DMS79 treated with DMSO at 0.1 percent for 48 hours (cell line): ENCODE measurements at regions not wholly inside any gene's neighbourhood (a gene's known extent, or its start where the extent isn't known, plus 50 kb on each side); places are given as distances from the start of the nearest gene placed in this dataset.
"Not testable (repeated sequence)": the region's sequence is repeated elsewhere in the genome, so short reads cannot be mapped to it uniquely, and the experiment has no call there.

Source experiments
- DNase-seq: peaks from one replicate; lab custom pipeline; 2025; lab: John Stamatoyannopoulos, UW

DNA sequence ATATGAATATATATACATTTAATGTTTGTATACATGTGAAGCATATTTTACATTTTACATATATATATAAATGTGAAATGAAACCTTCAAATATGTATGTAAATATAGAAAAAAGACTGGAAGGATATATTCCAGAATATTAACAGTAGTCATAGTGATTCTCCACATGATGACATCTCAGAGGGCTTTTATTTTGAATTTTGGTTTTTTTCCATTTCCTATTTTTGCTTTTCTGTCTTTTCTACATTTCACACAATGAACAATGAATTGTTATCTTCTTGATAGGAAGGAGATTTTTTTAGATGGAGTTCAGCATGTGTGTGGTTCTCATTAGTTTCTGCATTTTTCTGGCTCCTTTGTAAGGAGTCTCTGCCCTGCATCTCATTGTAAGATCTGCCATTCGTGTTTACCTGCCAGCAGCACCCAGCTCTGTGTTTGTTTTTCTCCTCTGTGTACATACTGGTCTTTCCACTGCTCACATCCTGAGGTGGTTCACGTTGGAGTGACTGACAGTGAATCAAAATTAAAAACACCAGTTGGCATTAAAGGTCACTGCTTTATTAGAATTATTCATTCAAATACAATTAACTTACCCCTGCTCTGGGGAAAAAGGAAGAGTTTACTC lies 425.3 kb upstream of the MDFIC2 start:
- no peak for DNase-seq

DNA sequence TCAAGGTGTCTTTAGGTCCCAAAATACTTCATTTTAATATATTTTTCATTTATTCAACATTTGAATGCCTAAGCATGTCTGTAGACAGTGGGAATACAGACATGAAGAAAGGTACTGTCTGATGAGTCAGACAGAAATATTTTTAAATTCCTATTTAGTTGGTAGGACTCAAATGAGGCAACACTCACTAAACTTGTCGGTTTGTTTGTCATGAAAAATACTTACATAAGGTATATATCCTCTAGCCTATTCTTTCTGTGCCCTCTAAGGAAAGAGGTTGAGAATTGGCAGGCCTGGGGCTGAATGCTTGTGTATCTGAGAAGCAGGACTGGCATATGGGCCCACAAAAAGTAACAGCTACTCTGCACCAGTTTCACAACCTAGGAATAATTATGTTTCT lies 423.6 kb upstream of the MDFIC2 start:
- no peak for DNase-seq

GRCh38 chr3:70734756-70735155 lies 422.3 kb upstream of the MDFIC2 start:
- no peak for DNase-seq

DNA sequence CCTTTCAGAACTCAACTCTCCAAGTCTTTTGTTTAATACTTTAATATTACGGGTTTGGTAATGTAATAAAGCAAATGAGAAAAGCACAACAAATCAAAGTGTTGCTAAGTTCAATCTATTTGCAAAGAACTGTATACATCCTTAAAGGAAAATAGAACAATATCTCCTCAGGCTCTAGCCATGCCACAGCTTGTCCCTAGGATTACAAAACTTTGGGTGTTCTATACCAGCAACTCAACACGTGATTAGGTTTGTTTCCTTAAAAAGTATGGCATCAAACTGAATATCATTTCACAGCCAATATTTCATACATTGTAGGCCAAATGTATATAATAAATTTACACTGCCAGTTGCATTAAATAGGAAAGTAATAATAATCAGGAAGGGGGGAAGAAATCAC lies 418.6 kb upstream of the MDFIC2 start:
- DNase-seq: no peak

GRCh38 chr3:70729845-70730244 lies 417.4 kb upstream of the MDFIC2 start:
- no peak for DNase-seq

DNA sequence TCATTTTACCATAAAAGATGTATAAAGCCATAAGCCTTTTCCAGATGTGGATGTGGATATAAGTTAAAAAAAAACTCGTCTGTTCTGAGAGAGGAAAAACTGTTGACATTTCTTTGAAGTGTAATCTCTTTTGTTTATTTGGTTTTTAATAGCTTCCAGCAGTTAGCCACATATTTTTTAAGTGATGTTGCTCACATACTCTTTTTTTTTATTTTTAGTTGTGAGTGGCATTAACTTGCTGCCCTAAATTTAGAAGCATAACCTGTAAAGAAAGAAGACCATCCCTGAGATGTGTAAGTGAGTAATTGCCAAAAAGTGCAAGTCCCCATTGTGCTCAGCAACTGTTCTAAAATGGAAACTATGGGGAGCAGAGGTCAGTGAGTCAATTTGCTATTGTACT lies 415.9 kb upstream of the MDFIC2 start:
- no peak for DNase-seq

DNA sequence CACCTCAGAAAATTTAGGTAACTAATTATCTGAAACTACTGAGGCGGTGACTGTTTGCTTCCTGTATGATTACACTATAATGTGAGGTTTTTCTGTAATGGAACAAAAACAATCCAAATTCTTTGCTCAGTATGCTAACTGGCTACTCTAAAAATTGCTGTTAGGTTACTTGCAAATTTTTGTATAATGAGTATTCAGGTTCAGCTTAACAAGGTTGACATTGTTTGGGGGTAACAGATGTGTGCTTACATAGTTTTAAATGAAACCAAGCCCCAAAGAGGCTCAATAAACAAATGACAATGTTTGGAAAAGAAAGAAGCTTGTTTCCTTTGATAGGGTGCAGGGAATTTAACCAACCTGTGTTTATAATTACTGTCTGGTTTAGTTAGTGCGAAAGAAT lies 414.5 kb upstream of the MDFIC2 start:
- no peak for DNase-seq

- DNase-seq: no peak
Measured at GRCh38 chr3:70726096-70726938, 413.9 kb upstream of the MDFIC2 start.

DNA sequence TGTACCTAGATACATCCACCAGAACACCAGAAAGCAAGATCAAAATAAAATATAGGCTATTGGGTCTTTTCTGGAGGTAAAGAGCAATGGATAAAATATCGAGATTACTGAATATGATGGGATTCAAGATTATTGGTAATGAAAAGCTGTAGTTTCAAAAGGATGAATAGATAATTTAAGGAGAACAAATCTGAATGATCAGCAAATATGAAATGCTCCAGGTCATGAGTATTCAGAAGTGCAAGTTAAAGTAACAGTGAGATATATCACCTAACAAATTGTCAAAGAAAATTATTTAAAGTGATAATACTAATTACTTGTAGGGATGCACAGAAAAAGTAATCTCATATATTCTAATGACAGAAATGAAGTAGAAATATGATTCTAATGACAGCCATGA lies 409.6 kb upstream of the MDFIC2 start:
- no peak for DNase-seq

- no peak for DNase-seq
Measured at GRCh38 chr3:70716832-70717231, 404.4 kb upstream of the MDFIC2 start.

GRCh38 chr3:70712449-70713082 lies 400.1 kb upstream of the MDFIC2 start:
- no peak for DNase-seq

GRCh38 chr3:70703305-70704102 lies 391.1 kb upstream of the MDFIC2 start:
- no peak for DNase-seq

DNA sequence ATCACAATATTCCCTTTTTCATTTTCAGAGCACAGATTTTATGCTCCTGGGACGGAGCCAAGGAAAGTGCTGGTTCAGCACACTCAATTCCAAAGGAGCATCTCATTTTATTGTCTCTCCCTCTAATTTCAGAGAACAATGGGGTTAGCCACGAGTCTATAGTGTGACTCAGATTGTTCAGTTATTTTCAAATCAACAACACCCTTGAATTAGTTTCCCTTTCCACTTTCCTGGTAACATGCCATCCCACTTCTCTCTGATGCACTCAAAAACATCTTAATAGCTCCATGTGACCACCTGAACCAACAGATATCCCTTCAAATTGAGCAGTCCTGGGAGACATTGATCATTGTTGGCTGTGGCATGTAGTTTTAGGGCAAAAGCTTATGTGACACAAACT lies 389.7 kb upstream of the MDFIC2 start:
- no peak for DNase-seq

DNA sequence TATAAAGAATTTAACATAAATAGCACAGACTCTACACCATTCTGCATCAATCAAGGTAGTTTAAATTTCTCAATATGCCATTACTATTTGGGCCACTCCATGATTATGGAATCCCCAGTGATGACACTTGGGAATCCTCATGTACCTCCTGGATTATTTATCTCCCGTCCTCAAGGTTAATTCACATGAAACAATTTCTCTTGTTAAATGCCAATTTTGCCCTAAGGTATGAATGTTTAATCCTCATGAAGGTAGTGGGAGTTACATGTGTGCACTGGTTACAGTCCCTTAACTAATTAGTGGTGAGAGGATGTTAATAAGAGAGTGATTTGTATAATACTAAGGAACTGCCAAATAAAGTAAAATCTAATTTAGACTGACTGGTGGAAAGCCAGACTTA lies 372.3 kb upstream of the MDFIC2 start:
- DNase-seq: no peak

GRCh38 chr3:70675810-70676209 lies 363.4 kb upstream of the MDFIC2 start:
- DNase-seq: not testable (repeated sequence)

GRCh38 chr3:70658513-70659310 lies 346.3 kb upstream of the MDFIC2 start:
- DNase-seq: no peak

DNA sequence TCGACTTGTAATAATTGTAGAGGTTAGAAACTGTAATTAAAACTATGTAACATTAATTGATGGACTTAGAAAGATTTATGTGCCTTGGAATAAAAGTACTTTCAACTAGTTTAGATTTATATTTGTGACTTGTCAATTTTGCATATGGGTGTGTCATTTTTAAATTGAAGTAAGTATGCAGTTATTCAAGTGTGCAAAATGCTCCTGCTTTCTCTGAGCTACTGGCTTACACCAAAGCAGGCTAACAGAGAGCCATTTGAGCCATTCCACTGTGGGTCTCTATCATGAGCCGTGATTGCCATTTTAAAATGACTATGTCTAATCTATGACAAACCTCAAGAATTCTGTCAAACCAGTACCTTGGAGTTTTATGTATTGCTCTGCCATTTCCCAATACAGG lies 345.0 kb upstream of the MDFIC2 start:
- no peak for DNase-seq

DNA sequence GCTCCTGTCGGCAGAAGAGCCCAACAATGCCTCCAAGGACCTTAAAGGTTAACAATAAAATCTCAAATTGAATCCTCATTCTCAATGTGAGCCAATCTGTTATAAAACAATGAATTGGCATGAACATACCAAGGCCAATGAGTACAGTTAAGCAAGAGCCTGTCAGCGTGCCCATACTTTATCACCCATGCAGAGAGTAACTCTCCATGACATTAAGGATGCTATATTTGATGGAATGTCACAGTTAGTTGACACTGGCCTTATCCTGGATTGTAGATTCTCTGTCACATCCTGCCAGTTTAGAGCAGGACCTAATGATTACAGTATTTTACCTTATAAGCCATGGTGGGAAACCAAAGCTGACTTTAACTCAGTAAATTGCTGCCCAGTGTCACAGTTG lies 335.4 kb upstream of the MDFIC2 start:
- no peak for DNase-seq

- no peak for DNase-seq
Measured at GRCh38 chr3:70647094-70647493, 334.7 kb upstream of the MDFIC2 start.

DNA sequence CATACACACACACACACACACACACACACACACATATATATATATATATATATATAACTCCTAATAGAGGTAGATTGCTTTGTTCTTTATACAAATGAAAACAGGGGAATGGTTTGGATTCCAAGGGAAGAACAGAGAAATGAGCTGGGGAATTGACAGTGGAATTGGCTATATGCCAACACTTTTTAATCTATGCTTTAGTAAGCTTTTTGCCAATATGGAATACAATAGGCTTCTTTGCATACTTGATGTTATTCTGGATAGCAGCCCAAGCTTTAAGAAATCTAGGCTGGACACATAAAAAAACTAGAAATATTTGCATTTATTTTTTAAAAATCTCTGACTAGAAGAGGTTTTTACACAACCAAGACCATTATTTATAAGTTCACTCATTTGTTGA lies 334.2 kb upstream of the MDFIC2 start:
- no peak for DNase-seq

DNA sequence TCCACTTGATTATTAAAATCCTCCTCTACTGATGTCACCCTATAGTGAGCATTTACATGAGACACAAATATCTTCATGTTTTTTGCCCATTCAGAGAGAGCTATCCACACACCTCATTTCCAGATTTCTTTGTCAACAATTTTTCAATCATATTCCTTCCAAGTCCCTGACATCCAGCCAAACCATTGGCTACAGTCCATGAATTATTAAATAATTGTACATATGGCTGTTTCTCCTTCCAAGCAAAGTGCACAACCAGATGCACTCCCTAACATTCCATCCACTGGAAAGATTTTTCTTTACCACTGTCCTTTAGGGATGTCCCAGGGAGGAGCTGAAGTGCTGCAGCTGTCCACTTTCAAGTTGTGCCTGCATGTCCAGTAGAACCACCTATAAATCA lies 328.0 kb upstream of the MDFIC2 start:
- DNase-seq: no peak

DNA sequence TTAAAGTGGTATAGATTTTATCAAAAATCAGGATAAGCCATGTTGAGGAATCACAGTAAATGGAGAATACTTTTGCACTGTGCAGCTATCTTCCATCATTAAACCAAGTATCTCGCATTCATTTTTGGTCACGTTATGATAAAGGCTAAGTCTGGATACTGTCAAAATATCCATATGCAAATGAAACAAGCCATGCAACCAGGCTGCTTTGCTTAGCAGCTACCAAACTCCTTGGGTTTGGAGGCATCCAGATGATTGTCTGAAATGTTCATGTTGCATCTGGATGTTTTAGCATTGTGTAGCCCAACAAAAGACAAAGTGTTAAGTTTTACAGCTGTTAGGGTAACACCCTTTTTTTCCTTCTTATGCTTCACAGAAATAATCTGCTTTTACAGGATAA lies 322.9 kb upstream of the MDFIC2 start:
- no peak for DNase-seq
